Adrenal gland (tissue), 9 donors: ENCODE measurements at regions not wholly inside any gene's neighbourhood (a gene's known extent, or its start where the extent isn't known, plus 50 kb on each side); places are given as distances from the start of the nearest gene placed in this dataset.

Experiments
- DNase-seq, 7 donors: peaks; one replicate each; pipeline ENCODE4 v3.0.0-alpha.2; 2019 to 2020
- H3K27ac ChIP-seq, 5 donors: fragments of 200-600 bp; sonication (generic) in 4 of 5; 1 replicate in 3 of 5; 2 replicates in 2 of 5; pipeline versions ENCODE4 v1.5.1 to v1.8.0; 2016 to 2020; ENCODE audit warnings: mild to moderate bottlenecking in 1 of 5
- H3K27me3 ChIP-seq: fragments of 200-600 bp; 2 replicates; pipeline ENCODE4 v1.8.0; 2021
- H3K36me3 ChIP-seq, 2 donors: fragments of 200-600 bp; replicated peaks in 1 of 2; 1 replicate in 1 of 2; 2 replicates in 1 of 2; pipeline versions ENCODE4 v1.5.1 to v1.8.0; 2018 to 2022
- H3K4me1 ChIP-seq, 2 donors: fragments of 200-600 bp; replicated peaks in 1 of 2; 1 replicate in 1 of 2; 2 replicates in 1 of 2; pipeline versions ENCODE4 v1.5.1 to v1.8.0; 2018 to 2021
- H3K4me3 ChIP-seq, 4 donors: fragments of 200-600 bp; sonication (generic) in 3 of 4; one replicate each; pipeline ENCODE4 v1.5.1; 2016 to 2018
- H3K9me3 ChIP-seq, 3 donors: fragments of 200-600 bp; sonication (generic) in 1 of 3; replicated peaks in 1 of 3; 1 replicate in 2 of 3; 2 replicates in 1 of 3; pipeline versions ENCODE4 v1.5.1 to v1.8.0; 2016 to 2021
- CTCF ChIP-seq, 6 experiments: fragments of 450-650 bp in 4 of 6; fragments of 200-600 bp in 2 of 6; sonication (generic) in 1 of 6; IDR thresholded peaks; 1 replicate in 5 of 6; 2 replicates in 1 of 6; pipeline versions ENCODE4 v1.5.1 to v1.8.0; 2016 to 2021; ENCODE audit warnings: antibody characterized with exemption in 6 of 6, mild to moderate bottlenecking in 2 of 6, moderate library complexity in 1 of 6
- POLR2A ChIP-seq, 2 donors: fragments of 450-650 bp; IDR thresholded peaks; one replicate each; pipeline ENCODE4 v1.6.1; 2017; ENCODE audit warnings: antibody characterized with exemption in 2 of 2, mild to moderate bottlenecking in 2 of 2, moderate library complexity in 1 of 2
- WGBS, 4 donors: extraction: QIAGEN DNeasy Blood & Tissue Kit in 2 of 4; methylation state at CpG; one replicate each; pipeline versions ENCODE4 v1.1.5 to v1.1.7; 2013 to 2017; 5-methylcytosine and 5-hydroxymethylcytosine counted together
- intact Hi-C, 2 donors: fragments of 100-400 bp; cut with DNase I; formaldehyde crosslinking; loops; one replicate each; pipeline versions ENCODE4 v1.14.1 to v1.15.0; 2022 to 2023
- donor health status: healthy with polysubstance abuse.
- donor health status: Bipolar disorder and iron deficiency.
- donor health status: DM: yes; HTN: yes; CAD: no.
- donor health status: DM: no; HTN: no; CAD: no.
- donor health status: DM: no; HTN: no; CAD: no.

DNA sequence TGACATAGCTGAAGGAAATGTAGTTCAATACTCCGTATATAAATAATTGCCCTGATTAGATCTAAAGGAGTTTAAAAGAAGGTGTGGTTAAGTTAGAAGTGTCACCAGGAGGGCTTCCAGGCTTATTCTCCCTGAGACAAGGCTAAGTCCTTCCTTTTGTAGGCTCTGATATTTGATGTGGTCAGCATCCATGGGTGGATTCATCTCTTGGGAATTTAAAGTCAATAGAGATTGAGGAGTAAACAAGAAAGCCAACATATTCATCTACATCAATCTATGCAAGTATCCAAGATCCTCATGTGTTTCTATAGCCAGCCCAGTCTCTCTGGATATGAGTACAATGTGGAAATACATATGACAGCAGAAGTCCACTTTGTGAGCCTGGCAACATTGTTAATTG is 76.8 kb downstream of the KCTD12 start:
- intact Hi-C loops, result no loop called here
- H3K9me3 ChIP-seq, result no peaks in the 10 kb centered on the region
- no peak overlapping the region for H3K4me3 ChIP-seq
- WGBS, 4 donors, result 57 to 78% (median 69%) methylated on average over 1 of the region's 1 CpG
- H3K27me3 ChIP-seq, result no peaks in the 10 kb centered on the region
- H3K27ac ChIP-seq, result no peak overlapping the region
- TF ChIP-seq POLR2A (IDR thresholded peaks at IDR 0.05) (no peak), CTCF (IDR thresholded peaks at IDR 0.05) (no peak)
- no peaks in the 10 kb centered on the region for H3K36me3 ChIP-seq
- peaks cover 0 to 6% of the 10 kb centered on the region in 2 donors for H3K4me1 ChIP-seq
- DNase-seq, result no peak

GRCh38 chr13:76808927-76809326 is 77.3 kb downstream of the KCTD12 start:
- no peak overlapping the region for H3K4me3 ChIP-seq
- H3K27ac ChIP-seq, result no peak overlapping the region
- 53 to 64% (median 60%) methylated on average over 2 of the region's 2 CpGs for WGBS, 4 donors
- no peak for DNase-seq
- H3K36me3 ChIP-seq, result no peaks in the 10 kb centered on the region
- no peaks in the 10 kb centered on the region for H3K9me3 ChIP-seq
- peaks cover 0 to 6% of the 10 kb centered on the region in 2 donors for H3K4me1 ChIP-seq
- no peaks in the 10 kb centered on the region for H3K27me3 ChIP-seq
- intact Hi-C loops, result no loop called here
- TF ChIP-seq CTCF (IDR thresholded peaks at IDR 0.05), result no peak

- Histone ChIP-seq H3K36me3 (no peaks in the 10 kb centered on the region), H3K27ac (no peak overlapping the region), H3K4me1 (no peaks in the 10 kb centered on the region), H3K9me3 (no peaks in the 10 kb centered on the region), H3K27me3 (no peaks in the 10 kb centered on the region), H3K4me3 (no peak overlapping the region)
- WGBS, 4 donors, result 77 to 93% (median 86%) methylated on average over 4 of the region's 4 CpGs
- DNase-seq, result no peak
- intact Hi-C loops, result no loop called here
- no peak for TF ChIP-seq POLR2A (IDR thresholded peaks at IDR 0.05)
- no peak for TF ChIP-seq CTCF (IDR thresholded peaks at IDR 0.05)
Measured at GRCh38 chr13:76804801-76805200, 81.4 kb downstream of the KCTD12 start.

GRCh38 chr13:76803831-76804230 is 82.4 kb downstream of the KCTD12 start:
- no peak overlapping the region for H3K4me3 ChIP-seq
- no peaks in the 10 kb centered on the region for H3K9me3 ChIP-seq
- no peaks in the 10 kb centered on the region for H3K36me3 ChIP-seq
- H3K27me3 ChIP-seq, result no peaks in the 10 kb centered on the region
- intact Hi-C loops, result no loop called here
- no peak for TF ChIP-seq CTCF (IDR thresholded peaks at IDR 0.05)
- no peak for TF ChIP-seq POLR2A (IDR thresholded peaks at IDR 0.05)
- WGBS, 4 donors, result 69 to 86% (median 83%) methylated on average over 1 of the region's 1 CpG
- DNase-seq, result no peak
- no peak overlapping the region for H3K27ac ChIP-seq
- H3K4me1 ChIP-seq, result no peaks in the 10 kb centered on the region
